OCI-M2 (cell line): ENCODE measurements at regions not wholly inside any gene's neighbourhood (a gene's known extent, or its start where the extent isn't known, plus 50 kb on each side); places are given as distances from the start of the nearest gene placed in this dataset.
"Not testable (repeated sequence)": the region's sequence is repeated elsewhere in the genome, so short reads cannot be mapped to it uniquely, and the experiment has no call there.

ENCODE experiments used
- DNase-seq: peaks from one replicate; lab custom pipeline; 2025; ENCODE audit not compliant: unreplicated experiment; lab: John Stamatoyannopoulos, UW

- not testable (repeated sequence) for DNase-seq
Observed at GRCh38 chrX:66692512-66692911, 53.6 kb upstream of the EDA2R start.
